HEK293 (cell line): ENCODE measurements at regions not wholly inside any gene's neighbourhood (a gene's known extent, or its start where the extent isn't known, plus 50 kb on each side); places are given as distances from the start of the nearest gene placed in this dataset.

ENCODE experiments used
- CTCF ChIA-PET: fragments of 350-600 bp; formaldehyde crosslinking; extraction: SDS; loops from one replicate; lab custom pipeline; 2021; ENCODE audit warnings: antibody characterized with exemption; lab: Yijun Ruan, JAX
- POLR2A ChIA-PET: fragments of 300-600 bp; formaldehyde crosslinking; extraction: SDS; loops from one replicate; lab custom pipeline; 2020; ENCODE audit warnings: antibody characterized with exemption, inconsistent platforms; lab: Yijun Ruan, JAX
- H3K27ac ChIP-seq: fragments of 200-500 bp; sonication (Bioruptor generic); 2 replicates; pipeline ENCODE4 v1.5.1; 2014; ENCODE audit warnings: low read depth, low read length, control low read depth, inconsistent platforms; ENCODE audit errors: extremely low read depth
- H3K36me3 ChIP-seq, 2 experiments: fragments of 200-500 bp in 1 of 2; sonication (Bioruptor generic) in 1 of 2; 1 replicate in 1 of 2; 2 replicates in 1 of 2; pipeline ENCODE4 v1.5.1; 2014 to 2017; ENCODE audit warnings: inconsistent platforms in 2 of 2, low read length in 2 of 2; ENCODE audit not compliant: control insufficient read depth in 2 of 2, insufficient read depth in 1 of 2
- H3K4me1 ChIP-seq: fragments of 200-500 bp; sonication (Bioruptor generic); 2 replicates; pipeline ENCODE4 v1.5.1; 2014; ENCODE audit warnings: mild to moderate bottlenecking, low read length, inconsistent platforms; ENCODE audit not compliant: control insufficient read depth, insufficient read depth
- H3K4me3 ChIP-seq: 2 replicates; pipeline ENCODE4 v1.5.1; 2011; ENCODE audit warnings: low read depth, mild to moderate bottlenecking, control low read depth, low read length, moderate library complexity
- H3K9me3 ChIP-seq: fragments of 200-500 bp; sonication (Bioruptor generic); 2 replicates; pipeline ENCODE4 v1.5.1; 2014; ENCODE audit warnings: low read depth, low read length, inconsistent platforms; ENCODE audit not compliant: control insufficient read depth, insufficient read depth
- GFI1B ChIP-seq: fragments of 450-650 bp; formaldehyde crosslinking; IDR thresholded peaks from 2 replicates; pipeline ENCODE4 v1.5.1; 2016; ENCODE audit warnings: missing biosample characterization, missing genetic modification characterization
- ZFP41 ChIP-seq: fragments of 450-650 bp; formaldehyde crosslinking; IDR thresholded peaks from 2 replicates; pipeline ENCODE4 v1.5.1; 2016; ENCODE audit warnings: missing biosample characterization, missing genetic modification characterization, borderline replicate concordance
- ZNF23 ChIP-seq: fragments of 450-650 bp; formaldehyde crosslinking; IDR thresholded peaks from 2 replicates; pipeline ENCODE4 v1.5.1; 2016; ENCODE audit warnings: missing biosample characterization, missing genetic modification characterization, borderline replicate concordance
- ZNF398 ChIP-seq: fragments of 450-650 bp; formaldehyde crosslinking; IDR thresholded peaks from 2 replicates; pipeline ENCODE4 v1.5.1; 2017; ENCODE audit warnings: missing biosample characterization, missing genetic modification characterization
- ZNF404 ChIP-seq: fragments of 450-650 bp; formaldehyde crosslinking; IDR thresholded peaks from 2 replicates; pipeline ENCODE4 v1.5.1; 2017; ENCODE audit warnings: missing biosample characterization, missing genetic modification characterization
- ZNF423 ChIP-seq: fragments of 450-650 bp; formaldehyde crosslinking; IDR thresholded peaks from 2 replicates; pipeline ENCODE4 v1.5.1; 2016; ENCODE audit warnings: missing biosample characterization, missing genetic modification characterization
- ZNF529 ChIP-seq: fragments of 450-650 bp; formaldehyde crosslinking; IDR thresholded peaks from 2 replicates; pipeline ENCODE4 v1.5.1; 2017; ENCODE audit warnings: missing genetic modification characterization, missing biosample characterization; ENCODE audit not compliant: insufficient replicate concordance
- ZNF561 ChIP-seq: fragments of 450-650 bp; IDR thresholded peaks from 2 replicates; pipeline ENCODE4 v1.5.1; 2018; ENCODE audit warnings: missing biosample characterization, missing genetic modification characterization, borderline replicate concordance
- ZNF571 ChIP-seq: fragments of 450-650 bp; formaldehyde crosslinking; IDR thresholded peaks from 2 replicates; pipeline ENCODE4 v1.5.0; 2017; ENCODE audit warnings: missing biosample characterization, missing genetic modification characterization
- ZNF623 ChIP-seq: fragments of 450-650 bp; formaldehyde crosslinking; IDR thresholded peaks from 2 replicates; pipeline ENCODE4 v1.5.1; 2016; ENCODE audit warnings: missing biosample characterization, missing genetic modification characterization
- ZNF843 ChIP-seq: fragments of 450-650 bp; formaldehyde crosslinking; IDR thresholded peaks from 2 replicates; pipeline ENCODE4 v1.5.1; 2016; ENCODE audit warnings: missing biosample characterization, missing genetic modification characterization
- TF ChIP-seq, protein P1 (sequence below): fragments of 450-650 bp; formaldehyde crosslinking; IDR thresholded peaks from 2 replicates; pipeline ENCODE4 v1.5.1; 2016; ENCODE audit warnings: missing biosample characterization, missing genetic modification characterization, borderline replicate concordance
- TF ChIP-seq, protein P2 (sequence below): fragments of 450-650 bp; formaldehyde crosslinking; IDR thresholded peaks from 2 replicates; pipeline ENCODE4 v1.5.1; 2016; ENCODE audit warnings: missing biosample characterization, missing genetic modification characterization
- TF ChIP-seq, protein P3 (sequence below): fragments of 450-650 bp; formaldehyde crosslinking; IDR thresholded peaks from 2 replicates; pipeline ENCODE4 v1.5.1; 2016; ENCODE audit warnings: missing biosample characterization, missing genetic modification characterization
- TF ChIP-seq, protein P4 (sequence below): fragments of 450-650 bp; formaldehyde crosslinking; IDR thresholded peaks from 2 replicates; pipeline ENCODE4; 2016; ENCODE audit warnings: missing biosample characterization, missing genetic modification characterization

DNA sequence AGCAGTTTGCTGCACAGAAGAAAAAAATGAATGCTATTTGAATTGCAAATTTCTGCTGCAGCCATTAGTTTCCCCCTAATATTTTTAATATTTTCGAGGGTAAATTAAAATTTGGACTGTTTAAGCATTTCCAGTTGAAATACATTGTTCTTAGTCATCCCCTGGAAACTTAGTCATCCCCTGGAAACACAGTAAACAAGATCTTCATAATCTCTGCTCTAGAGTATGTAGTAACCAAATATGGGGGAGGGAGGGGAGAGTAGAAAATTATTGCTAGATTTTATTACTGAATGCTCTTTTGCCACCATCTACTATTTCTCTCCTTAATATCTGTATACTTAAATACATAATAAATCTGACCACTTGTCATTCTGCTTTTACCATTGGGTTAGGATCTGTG lies 1053.3 kb downstream of the SORCS1 start (continued):
- TF ChIP-seq, protein P1, sequence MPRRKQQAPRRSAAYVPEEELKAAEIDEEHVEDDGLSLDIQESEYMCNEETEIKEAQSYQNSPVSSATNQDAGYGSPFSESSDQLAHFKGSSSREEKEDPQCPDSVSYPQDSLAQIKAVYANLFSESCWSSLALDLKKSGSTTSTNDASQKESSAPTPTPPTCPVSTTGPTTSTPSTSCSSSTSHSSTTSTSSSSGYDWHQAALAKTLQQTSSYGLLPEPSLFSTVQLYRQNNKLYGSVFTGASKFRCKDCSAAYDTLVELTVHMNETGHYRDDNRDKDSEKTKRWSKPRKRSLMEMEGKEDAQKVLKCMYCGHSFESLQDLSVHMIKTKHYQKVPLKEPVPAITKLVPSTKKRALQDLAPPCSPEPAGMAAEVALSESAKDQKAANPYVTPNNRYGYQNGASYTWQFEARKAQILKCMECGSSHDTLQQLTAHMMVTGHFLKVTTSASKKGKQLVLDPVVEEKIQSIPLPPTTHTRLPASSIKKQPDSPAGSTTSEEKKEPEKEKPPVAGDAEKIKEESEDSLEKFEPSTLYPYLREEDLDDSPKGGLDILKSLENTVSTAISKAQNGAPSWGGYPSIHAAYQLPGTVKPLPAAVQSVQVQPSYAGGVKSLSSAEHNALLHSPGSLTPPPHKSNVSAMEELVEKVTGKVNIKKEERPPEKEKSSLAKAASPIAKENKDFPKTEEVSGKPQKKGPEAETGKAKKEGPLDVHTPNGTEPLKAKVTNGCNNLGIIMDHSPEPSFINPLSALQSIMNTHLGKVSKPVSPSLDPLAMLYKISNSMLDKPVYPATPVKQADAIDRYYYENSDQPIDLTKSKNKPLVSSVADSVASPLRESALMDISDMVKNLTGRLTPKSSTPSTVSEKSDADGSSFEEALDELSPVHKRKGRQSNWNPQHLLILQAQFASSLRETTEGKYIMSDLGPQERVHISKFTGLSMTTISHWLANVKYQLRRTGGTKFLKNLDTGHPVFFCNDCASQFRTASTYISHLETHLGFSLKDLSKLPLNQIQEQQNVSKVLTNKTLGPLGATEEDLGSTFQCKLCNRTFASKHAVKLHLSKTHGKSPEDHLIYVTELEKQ (tag by site-specific recombination) = no peak
- TF ChIP-seq ZNF404 (tag by site-specific recombination) = no peak
- no peak for TF ChIP-seq ZNF843
- no peak for TF ChIP-seq ZFP41 (tag by site-specific recombination)
- no peak for TF ChIP-seq ZNF398
- TF ChIP-seq, protein P2, sequence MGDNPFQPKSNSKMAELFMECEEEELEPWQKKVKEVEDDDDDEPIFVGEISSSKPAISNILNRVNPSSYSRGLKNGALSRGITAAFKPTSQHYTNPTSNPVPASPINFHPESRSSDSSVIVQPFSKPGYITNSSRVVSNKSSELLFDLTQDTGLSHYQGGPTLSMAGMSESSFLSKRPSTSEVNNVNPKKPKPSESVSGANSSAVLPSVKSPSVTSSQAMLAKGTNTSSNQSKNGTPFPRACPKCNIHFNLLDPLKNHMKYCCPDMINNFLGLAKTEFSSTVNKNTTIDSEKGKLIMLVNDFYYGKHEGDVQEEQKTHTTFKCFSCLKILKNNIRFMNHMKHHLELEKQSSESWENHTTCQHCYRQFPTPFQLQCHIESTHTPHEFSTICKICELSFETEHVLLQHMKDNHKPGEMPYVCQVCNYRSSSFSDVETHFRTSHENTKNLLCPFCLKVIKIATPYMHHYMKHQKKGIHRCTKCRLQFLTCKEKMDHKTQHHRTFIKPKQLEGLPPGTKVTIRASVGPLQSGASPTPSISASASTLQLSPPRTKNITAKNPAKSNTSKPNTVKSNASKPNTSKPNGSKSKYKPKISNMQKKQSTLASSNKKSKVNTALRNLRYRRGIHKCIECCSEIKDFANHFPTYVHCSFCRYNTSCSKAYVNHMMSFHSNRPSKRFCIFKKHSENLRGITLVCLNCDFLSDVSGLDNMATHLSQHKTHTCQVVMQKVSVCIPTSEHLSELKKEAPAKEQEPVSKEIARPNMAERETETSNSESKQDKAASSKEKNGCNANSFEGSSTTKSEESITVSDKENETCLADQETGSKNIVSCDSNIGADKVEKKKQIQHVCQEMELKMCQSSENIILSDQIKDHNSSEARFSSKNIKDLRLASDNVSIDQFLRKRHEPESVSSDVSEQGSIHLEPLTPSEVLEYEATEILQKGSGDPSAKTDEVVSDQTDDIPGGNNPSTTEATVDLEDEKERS (tag by site-specific recombination) = no peak
- TF ChIP-seq, protein P3, sequence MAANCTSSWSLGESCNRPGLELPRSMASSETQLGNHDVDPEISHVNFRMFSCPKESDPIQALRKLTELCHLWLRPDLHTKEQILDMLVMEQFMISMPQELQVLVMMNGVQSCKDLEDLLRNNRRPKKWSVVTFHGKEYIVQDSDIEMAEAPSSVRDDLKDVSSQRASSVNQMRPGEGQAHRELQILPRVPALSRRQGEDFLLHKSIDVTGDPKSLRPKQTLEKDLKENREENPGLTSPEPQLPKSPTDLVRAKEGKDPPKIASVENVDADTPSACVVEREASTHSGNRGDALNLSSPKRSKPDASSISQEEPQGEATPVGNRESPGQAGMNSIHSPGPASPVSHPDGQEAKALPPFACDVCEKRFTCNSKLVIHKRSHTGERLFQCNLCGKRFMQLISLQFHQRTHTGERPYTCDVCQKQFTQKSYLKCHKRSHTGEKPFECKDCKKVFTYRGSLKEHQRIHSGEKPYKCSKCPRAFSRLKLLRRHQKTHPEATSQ = no peak
- TF ChIP-seq, protein P4, sequence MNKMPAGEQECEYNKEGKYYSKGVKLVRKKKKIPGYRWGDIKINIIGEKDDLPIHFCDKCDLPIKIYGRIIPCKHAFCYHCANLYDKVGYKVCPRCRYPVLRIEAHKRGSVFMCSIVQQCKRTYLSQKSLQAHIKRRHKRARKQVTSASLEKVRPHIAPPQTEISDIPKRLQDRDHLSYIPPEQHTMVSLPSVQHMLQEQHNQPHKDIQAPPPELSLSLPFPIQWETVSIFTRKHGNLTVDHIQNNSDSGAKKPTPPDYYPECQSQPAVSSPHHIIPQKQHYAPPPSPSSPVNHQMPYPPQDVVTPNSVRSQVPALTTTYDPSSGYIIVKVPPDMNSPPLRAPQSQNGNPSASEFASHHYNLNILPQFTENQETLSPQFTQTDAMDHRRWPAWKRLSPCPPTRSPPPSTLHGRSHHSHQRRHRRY (tag by site-specific recombination) = no peak
- no peak for TF ChIP-seq ZNF23 (tag by site-specific recombination)
- TF ChIP-seq GFI1B = no peak
- TF ChIP-seq ZNF561 (tag by site-specific recombination) = no peak
- no peak for TF ChIP-seq ZNF423 (tag by site-specific recombination)
- no peak for TF ChIP-seq ZNF623 (tag by site-specific recombination)

- no peak overlapping the region for H3K27ac ChIP-seq
- H3K4me3 ChIP-seq = no peak overlapping the region
- TF ChIP-seq ZNF571 (tag by site-specific recombination) (no peak), ZNF529 (tag by site-specific recombination) (no peak)
- CTCF ChIA-PET = no interaction called here
- no peaks in the 10 kb centered on the region for H3K36me3 ChIP-seq
- H3K9me3 ChIP-seq = no peaks in the 10 kb centered on the region
- POLR2A ChIA-PET = no interaction called here
- H3K4me1 ChIP-seq = no peaks in the 10 kb centered on the region
These were observed 1056.8 kb downstream of the SORCS1 start for GRCh38 chr10:106107706-106108105.
